GM23338 (cell line): ENCODE measurements at regions not wholly inside any gene's neighbourhood (a gene's known extent, or its start where the extent isn't known, plus 50 kb on each side); places are given as distances from the start of the nearest gene placed in this dataset.

ENCODE experiments used
- ATAC-seq: fragments of 200-7000 bp; cut with Tn5 transposase; 3 replicates; pipeline ENCODE4 v1.9.1; 2020
- DNase-seq: peaks from one replicate; pipeline ENCODE4 v3.0.0-alpha.2; 2015; ENCODE audit warnings: low spot score
- H2AFZ ChIP-seq: fragments of 200-600 bp; sonication (generic); 2 replicates; pipeline ENCODE4 v1.8.0; 2016; ENCODE audit warnings: antibody characterized with exemption, mild to moderate bottlenecking, moderate library complexity
- H3F3A ChIP-seq: fragments of 200-600 bp; sonication (generic); replicated peaks from 2 replicates; pipeline ENCODE4 v1.8.0; 2017; ENCODE audit warnings: antibody characterized with exemption, mixed run types, low read depth
- H3K27ac ChIP-seq: fragments of 200-600 bp; sonication (generic); 2 replicates; pipeline ENCODE4 v1.6.1; 2016; ENCODE audit warnings: low read depth
- H3K27me3 ChIP-seq: fragments of 200-600 bp; sonication (generic); 2 replicates; pipeline ENCODE4 v1.8.0; 2016; ENCODE audit warnings: mild to moderate bottlenecking, mixed run types, moderate library complexity; ENCODE audit not compliant: insufficient read depth
- H3K36me3 ChIP-seq: fragments of 200-600 bp; sonication (generic); 2 replicates; pipeline ENCODE4 v1.8.0; 2016; ENCODE audit warnings: mild to moderate bottlenecking; ENCODE audit not compliant: insufficient read depth
- H3K4me1 ChIP-seq: fragments of 200-600 bp; sonication (generic); 2 replicates; pipeline ENCODE4 v1.8.0; 2016; ENCODE audit warnings: mild to moderate bottlenecking, moderate library complexity; ENCODE audit not compliant: insufficient read depth
- H3K4me2 ChIP-seq: fragments of 200-600 bp; sonication (generic); 2 replicates; pipeline ENCODE4 v1.7.1; 2017; ENCODE audit warnings: mixed run types
- H3K4me3 ChIP-seq: fragments of 200-600 bp; sonication (generic); 2 replicates; pipeline ENCODE4 v1.6.1; 2016; ENCODE audit warnings: mixed run types
- H3K79me2 ChIP-seq: fragments of 200-600 bp; sonication (generic); replicated peaks from 2 replicates; pipeline ENCODE4 v1.8.0; 2017; ENCODE audit warnings: mild to moderate bottlenecking; ENCODE audit not compliant: insufficient read depth
- H3K9me2 ChIP-seq: fragments of 200-600 bp; sonication (generic); 2 replicates; pipeline ENCODE4 v1.8.0; 2017; ENCODE audit not compliant: insufficient read depth
- H4K20me1 ChIP-seq: fragments of 200-600 bp; sonication (generic); replicated peaks from 2 replicates; pipeline ENCODE4 v1.8.0; 2017; ENCODE audit warnings: mild to moderate bottlenecking; ENCODE audit not compliant: insufficient read depth
- H3K27ac Mint-ChIP-seq: 2 replicates; pipeline ENCODE4 v1.8.0; 2020; ENCODE audit warnings: inconsistent platforms, mild to moderate bottlenecking, moderate library complexity, mixed read lengths
- H3K27me3 Mint-ChIP-seq: 3 replicates; pipeline ENCODE4 v1.8.0; 2022; ENCODE audit warnings: low read depth, mild to moderate bottlenecking, moderate library complexity, mixed read lengths, inconsistent platforms; ENCODE audit not compliant: insufficient read depth, poor library complexity
- H3K36me3 Mint-ChIP-seq: 3 replicates; pipeline ENCODE4 v1.8.0; 2021; ENCODE audit warnings: low read depth, mild to moderate bottlenecking, inconsistent platforms, moderate library complexity, mixed read lengths
- H3K4me1 Mint-ChIP-seq: 3 replicates; pipeline ENCODE4 v1.8.0; 2020; ENCODE audit warnings: mild to moderate bottlenecking, inconsistent platforms, mixed read lengths
- H3K4me3 Mint-ChIP-seq: 3 replicates; pipeline ENCODE4 v1.8.0; 2021; ENCODE audit warnings: moderate library complexity, mild to moderate bottlenecking, inconsistent platforms, mixed read lengths
- H3K9me3 Mint-ChIP-seq: 3 replicates; pipeline ENCODE4 v1.8.0; 2020; ENCODE audit warnings: moderate library complexity, mild to moderate bottlenecking, inconsistent platforms, mixed read lengths
- CREB1 ChIP-seq: fragments of 250-450 bp; sonication (Bioruptor Pico); IDR thresholded peaks from 2 replicates; pipeline ENCODE4 v1.5.0; 2020; ENCODE audit warnings: low read depth, mild to moderate bottlenecking, moderate library complexity
- ETS1 ChIP-seq: IDR thresholded peaks from 2 replicates; pipeline ENCODE4 v1.6.1; 2016; ENCODE audit warnings: antibody characterized with exemption
- EZH2 ChIP-seq: fragments of 200-600 bp; sonication (generic); IDR thresholded peaks from one replicate; pipeline ENCODE4 v1.8.0; 2017; ENCODE audit warnings: antibody characterized with exemption, mild to moderate bottlenecking, low read depth; ENCODE audit not compliant: unreplicated experiment
- EZH2phosphoT487 ChIP-seq: fragments of 200-600 bp; sonication (generic); IDR thresholded peaks from one replicate; pipeline ENCODE4 v1.8.1; 2018; ENCODE audit warnings: antibody characterized with exemption; ENCODE audit not compliant: unreplicated experiment
- JUNB ChIP-seq: IDR thresholded peaks from one replicate; pipeline ENCODE4 v1.6.1; 2016; ENCODE audit warnings: antibody characterized with exemption; ENCODE audit not compliant: unreplicated experiment
- NANOG ChIP-seq: IDR thresholded peaks from 2 replicates; pipeline ENCODE4 v1.6.1; 2016; ENCODE audit warnings: antibody characterized with exemption, borderline replicate concordance
- POLR2AphosphoS5 ChIP-seq: IDR thresholded peaks from 2 replicates; pipeline ENCODE4 v1.6.1; 2016; ENCODE audit warnings: antibody characterized with exemption, low read depth
- STAT1 ChIP-seq: IDR thresholded peaks from one replicate; pipeline ENCODE4 v1.6.1; 2016; ENCODE audit warnings: antibody characterized with exemption; ENCODE audit not compliant: unreplicated experiment
- ZNF114 ChIP-seq: fragments of 250-450 bp; sonication (Bioruptor Pico); IDR thresholded peaks from 2 replicates; pipeline ENCODE4 v1.5.0; 2020; ENCODE audit warnings: mild to moderate bottlenecking, moderate library complexity
- ZNF331 ChIP-seq: fragments of 250-450 bp; sonication (Bioruptor Pico); IDR thresholded peaks from 2 replicates; pipeline ENCODE4 v1.5.0; 2020; ENCODE audit warnings: low read depth, mild to moderate bottlenecking, moderate library complexity
- TF ChIP-seq, protein P1 (sequence below): IDR thresholded peaks from one replicate; pipeline ENCODE4 v1.6.1; 2018; ENCODE audit warnings: antibody characterized with exemption; ENCODE audit not compliant: unreplicated experiment
- TF ChIP-seq, protein P2 (sequence below): fragments of 250-450 bp; sonication (Bioruptor Pico); IDR thresholded peaks from 2 replicates; pipeline ENCODE4 v1.5.0; 2020; ENCODE audit warnings: mild to moderate bottlenecking, moderate library complexity
- TF ChIP-seq, protein P3 (sequence below), 2 experiments: fragments of 200-600 bp in 1 of 2; sonication (generic) in 1 of 2; conservative IDR thresholded peaks; 2 replicates each; pipeline versions ENCODE4 v1.5.1 to v1.6.1; 2016 to 2017; ENCODE audit warnings: antibody characterized with exemption in 2 of 2, low read depth in 2 of 2, mild to moderate bottlenecking in 2 of 2, moderate library complexity in 1 of 2

DNA sequence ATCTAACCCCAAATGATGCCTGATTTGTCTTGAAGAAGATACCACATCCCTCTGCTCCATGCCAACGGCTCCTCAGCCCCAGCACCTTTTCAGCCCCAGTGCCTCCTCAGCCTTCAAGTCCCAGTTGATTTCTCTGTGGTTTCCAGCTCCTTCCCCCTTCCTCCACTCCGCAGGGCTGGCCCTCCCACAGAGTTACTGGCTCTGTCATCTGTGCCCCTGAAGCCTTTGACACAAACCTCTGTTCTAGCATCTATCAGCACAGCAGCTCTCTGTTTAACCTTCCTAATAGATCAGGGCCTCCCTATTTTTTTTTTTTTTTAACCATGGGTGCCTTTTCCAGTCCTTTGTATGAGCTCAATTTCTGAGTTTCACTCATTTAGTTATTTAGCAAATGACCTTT lies 201.3 kb upstream of the CXCR4 start:
- Histone ChIP-seq H2AFZ (peak overlapping the region; percentile 90), H3K27ac (no peak overlapping the region), H3K36me3 (no peaks in the 10 kb centered on the region), H3K9me2 (0 out of 2 replicates have a peak, but pooled peaks cover 4% of the 10 kb centered on the region), H3K4me3 (no peak overlapping the region), H4K20me1 (no peaks in the 10 kb centered on the region), H3K4me1 (peaks cover 25% of the 10 kb centered on the region), H3K79me2 (no peaks in the 10 kb centered on the region), H3K4me2 (no peak overlapping the region), H3F3A (no peaks in the 10 kb centered on the region), H3K27me3 (no peaks in the 10 kb centered on the region)
- Mint-ChIP-seq H3K4me1 (peaks cover 30% of the 10 kb centered on the region), H3K36me3 (no peaks in the 10 kb centered on the region), H3K4me3 (no peak overlapping the region; the same call in 2 of the 3 replicates), H3K27me3 (peaks cover 3% of the 10 kb centered on the region), H3K9me3 (no peaks in the 10 kb centered on the region; the same call in 2 of the 3 replicates), H3K27ac (peak overlapping the region; percentile 53; the same call in 1 of the 2 replicates)
- ATAC-seq (peak; percentile 73), DNase-seq (no peak)
- TF ChIP-seq CREB1 (CRISPR knock-in tag) (no peak), STAT1 (no peak), POLR2AphosphoS5 (no peak), ZNF331 (CRISPR knock-in tag) (no peak), EZH2phosphoT487 (no peak), NANOG (no peak), EZH2 (no peak), ETS1 (no peak), JUNB (no peak), ZNF114 (CRISPR knock-in tag) (no peak)
- TF ChIP-seq, protein P1, sequence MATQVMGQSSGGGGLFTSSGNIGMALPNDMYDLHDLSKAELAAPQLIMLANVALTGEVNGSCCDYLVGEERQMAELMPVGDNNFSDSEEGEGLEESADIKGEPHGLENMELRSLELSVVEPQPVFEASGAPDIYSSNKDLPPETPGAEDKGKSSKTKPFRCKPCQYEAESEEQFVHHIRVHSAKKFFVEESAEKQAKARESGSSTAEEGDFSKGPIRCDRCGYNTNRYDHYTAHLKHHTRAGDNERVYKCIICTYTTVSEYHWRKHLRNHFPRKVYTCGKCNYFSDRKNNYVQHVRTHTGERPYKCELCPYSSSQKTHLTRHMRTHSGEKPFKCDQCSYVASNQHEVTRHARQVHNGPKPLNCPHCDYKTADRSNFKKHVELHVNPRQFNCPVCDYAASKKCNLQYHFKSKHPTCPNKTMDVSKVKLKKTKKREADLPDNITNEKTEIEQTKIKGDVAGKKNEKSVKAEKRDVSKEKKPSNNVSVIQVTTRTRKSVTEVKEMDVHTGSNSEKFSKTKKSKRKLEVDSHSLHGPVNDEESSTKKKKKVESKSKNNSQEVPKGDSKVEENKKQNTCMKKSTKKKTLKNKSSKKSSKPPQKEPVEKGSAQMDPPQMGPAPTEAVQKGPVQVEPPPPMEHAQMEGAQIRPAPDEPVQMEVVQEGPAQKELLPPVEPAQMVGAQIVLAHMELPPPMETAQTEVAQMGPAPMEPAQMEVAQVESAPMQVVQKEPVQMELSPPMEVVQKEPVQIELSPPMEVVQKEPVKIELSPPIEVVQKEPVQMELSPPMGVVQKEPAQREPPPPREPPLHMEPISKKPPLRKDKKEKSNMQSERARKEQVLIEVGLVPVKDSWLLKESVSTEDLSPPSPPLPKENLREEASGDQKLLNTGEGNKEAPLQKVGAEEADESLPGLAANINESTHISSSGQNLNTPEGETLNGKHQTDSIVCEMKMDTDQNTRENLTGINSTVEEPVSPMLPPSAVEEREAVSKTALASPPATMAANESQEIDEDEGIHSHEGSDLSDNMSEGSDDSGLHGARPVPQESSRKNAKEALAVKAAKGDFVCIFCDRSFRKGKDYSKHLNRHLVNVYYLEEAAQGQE = no peak
- TF ChIP-seq, protein P2, sequence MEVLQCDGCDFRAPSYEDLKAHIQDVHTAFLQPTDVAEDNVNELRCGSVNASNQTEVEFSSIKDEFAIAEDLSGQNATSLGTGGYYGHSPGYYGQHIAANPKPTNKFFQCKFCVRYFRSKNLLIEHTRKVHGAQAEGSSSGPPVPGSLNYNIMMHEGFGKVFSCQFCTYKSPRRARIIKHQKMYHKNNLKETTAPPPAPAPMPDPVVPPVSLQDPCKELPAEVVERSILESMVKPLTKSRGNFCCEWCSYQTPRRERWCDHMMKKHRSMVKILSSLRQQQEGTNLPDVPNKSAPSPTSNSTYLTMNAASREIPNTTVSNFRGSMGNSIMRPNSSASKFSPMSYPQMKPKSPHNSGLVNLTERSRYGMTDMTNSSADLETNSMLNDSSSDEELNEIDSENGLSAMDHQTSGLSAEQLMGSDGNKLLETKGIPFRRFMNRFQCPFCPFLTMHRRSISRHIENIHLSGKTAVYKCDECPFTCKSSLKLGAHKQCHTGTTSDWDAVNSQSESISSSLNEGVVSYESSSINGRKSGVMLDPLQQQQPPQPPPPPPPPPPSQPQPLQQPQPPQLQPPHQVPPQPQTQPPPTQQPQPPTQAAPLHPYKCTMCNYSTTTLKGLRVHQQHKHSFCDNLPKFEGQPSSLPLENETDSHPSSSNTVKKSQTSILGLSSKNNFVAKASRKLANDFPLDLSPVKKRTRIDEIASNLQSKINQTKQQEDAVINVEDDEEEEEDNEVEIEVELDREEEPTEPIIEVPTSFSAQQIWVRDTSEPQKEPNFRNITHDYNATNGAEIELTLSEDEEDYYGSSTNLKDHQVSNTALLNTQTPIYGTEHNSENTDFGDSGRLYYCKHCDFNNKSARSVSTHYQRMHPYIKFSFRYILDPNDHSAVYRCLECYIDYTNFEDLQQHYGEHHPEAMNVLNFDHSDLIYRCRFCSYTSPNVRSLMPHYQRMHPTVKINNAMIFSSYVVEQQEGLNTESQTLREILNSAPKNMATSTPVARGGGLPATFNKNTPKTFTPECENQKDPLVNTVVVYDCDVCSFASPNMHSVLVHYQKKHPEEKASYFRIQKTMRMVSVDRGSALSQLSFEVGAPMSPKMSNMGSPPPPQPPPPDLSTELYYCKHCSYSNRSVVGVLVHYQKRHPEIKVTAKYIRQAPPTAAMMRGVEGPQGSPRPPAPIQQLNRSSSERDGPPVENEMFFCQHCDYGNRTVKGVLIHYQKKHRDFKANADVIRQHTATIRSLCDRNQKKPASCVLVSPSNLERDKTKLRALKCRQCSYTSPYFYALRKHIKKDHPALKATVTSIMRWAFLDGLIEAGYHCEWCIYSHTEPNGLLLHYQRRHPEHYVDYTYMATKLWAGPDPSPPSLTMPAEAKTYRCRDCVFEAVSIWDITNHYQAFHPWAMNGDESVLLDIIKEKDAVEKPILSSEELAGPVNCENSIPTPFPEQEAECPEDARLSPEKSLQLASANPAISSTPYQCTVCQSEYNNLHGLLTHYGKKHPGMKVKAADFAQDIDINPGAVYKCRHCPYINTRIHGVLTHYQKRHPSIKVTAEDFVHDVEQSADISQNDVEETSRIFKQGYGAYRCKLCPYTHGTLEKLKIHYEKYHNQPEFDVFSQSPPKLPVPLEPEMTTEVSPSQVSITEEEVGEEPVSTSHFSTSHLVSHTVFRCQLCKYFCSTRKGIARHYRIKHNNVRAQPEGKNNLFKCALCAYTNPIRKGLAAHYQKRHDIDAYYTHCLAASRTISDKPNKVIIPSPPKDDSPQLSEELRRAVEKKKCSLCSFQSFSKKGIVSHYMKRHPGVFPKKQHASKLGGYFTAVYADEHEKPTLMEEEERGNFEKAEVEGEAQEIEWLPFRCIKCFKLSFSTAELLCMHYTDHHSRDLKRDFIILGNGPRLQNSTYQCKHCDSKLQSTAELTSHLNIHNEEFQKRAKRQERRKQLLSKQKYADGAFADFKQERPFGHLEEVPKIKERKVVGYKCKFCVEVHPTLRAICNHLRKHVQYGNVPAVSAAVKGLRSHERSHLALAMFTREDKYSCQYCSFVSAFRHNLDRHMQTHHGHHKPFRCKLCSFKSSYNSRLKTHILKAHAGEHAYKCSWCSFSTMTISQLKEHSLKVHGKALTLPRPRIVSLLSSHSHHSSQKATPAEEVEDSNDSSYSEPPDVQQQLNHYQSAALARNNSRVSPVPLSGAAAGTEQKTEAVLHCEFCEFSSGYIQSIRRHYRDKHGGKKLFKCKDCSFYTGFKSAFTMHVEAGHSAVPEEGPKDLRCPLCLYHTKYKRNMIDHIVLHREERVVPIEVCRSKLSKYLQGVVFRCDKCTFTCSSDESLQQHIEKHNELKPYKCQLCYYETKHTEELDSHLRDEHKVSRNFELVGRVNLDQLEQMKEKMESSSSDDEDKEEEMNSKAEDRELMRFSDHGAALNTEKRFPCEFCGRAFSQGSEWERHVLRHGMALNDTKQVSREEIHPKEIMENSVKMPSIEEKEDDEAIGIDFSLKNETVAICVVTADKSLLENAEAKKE (CRISPR knock-in tag) = no peak
- TF ChIP-seq, protein P3, sequence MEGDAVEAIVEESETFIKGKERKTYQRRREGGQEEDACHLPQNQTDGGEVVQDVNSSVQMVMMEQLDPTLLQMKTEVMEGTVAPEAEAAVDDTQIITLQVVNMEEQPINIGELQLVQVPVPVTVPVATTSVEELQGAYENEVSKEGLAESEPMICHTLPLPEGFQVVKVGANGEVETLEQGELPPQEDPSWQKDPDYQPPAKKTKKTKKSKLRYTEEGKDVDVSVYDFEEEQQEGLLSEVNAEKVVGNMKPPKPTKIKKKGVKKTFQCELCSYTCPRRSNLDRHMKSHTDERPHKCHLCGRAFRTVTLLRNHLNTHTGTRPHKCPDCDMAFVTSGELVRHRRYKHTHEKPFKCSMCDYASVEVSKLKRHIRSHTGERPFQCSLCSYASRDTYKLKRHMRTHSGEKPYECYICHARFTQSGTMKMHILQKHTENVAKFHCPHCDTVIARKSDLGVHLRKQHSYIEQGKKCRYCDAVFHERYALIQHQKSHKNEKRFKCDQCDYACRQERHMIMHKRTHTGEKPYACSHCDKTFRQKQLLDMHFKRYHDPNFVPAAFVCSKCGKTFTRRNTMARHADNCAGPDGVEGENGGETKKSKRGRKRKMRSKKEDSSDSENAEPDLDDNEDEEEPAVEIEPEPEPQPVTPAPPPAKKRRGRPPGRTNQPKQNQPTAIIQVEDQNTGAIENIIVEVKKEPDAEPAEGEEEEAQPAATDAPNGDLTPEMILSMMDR (conservative IDR thresholded peaks at IDR 0.05; ENCODE audit: low read depth in 2 of 2) = no peak
